ENCODE measurements at regions not wholly inside any gene's neighbourhood (a gene's known extent, or its start where the extent isn't known, plus 50 kb on each side); places are given as distances from the start of the nearest gene placed in this dataset.
"Not testable (repeated sequence)": the region's sequence is repeated elsewhere in the genome, so short reads cannot be mapped to it uniquely, and the experiment has no call there.

DNA sequence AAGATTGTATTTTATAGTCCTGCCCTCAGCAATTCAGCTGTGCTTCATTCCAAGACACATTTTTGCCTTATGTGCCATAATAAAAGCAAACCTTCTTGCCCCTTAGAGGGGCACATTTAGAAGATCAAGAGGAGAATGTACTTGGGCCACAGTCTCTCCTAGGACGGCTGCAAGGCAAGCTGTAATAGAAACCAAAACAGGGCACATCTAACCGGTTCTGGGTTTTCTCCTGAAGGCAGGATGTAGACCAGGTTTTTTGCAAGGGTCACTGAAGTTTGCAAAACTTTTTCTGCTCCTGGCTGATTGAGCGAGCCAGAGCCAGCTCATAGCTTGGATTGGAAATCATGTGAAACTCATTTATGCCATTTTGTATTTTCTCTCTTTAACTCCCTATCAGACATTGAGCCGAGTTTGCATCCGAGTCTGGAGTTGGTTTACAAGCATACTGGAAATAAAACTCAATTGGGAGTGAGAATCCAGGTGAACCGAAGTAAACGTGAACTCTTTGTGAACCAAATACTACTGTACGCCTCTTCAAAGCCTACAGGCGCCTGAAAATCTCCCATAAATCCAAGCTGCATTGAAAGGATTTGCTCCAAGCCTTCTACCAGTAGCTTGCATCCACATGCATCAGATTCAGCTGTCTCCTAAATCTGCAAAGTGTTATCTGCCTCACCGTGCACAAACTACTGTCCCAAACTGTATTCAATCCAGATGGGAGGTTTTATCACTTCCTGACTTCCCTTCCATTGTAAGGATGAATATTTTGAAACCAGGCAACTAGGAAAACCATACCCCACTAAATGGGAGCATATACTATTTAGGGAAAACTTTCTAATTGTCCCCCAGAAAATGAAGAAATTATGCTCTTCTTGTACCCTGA is 60.9 kb upstream of the TSC22D2 start:
- H3K4me3 ChIP-seq (ENCODE audit: low read depth, low read length), result no peak overlapping the region
- TF ChIP-seq, protein P1, sequence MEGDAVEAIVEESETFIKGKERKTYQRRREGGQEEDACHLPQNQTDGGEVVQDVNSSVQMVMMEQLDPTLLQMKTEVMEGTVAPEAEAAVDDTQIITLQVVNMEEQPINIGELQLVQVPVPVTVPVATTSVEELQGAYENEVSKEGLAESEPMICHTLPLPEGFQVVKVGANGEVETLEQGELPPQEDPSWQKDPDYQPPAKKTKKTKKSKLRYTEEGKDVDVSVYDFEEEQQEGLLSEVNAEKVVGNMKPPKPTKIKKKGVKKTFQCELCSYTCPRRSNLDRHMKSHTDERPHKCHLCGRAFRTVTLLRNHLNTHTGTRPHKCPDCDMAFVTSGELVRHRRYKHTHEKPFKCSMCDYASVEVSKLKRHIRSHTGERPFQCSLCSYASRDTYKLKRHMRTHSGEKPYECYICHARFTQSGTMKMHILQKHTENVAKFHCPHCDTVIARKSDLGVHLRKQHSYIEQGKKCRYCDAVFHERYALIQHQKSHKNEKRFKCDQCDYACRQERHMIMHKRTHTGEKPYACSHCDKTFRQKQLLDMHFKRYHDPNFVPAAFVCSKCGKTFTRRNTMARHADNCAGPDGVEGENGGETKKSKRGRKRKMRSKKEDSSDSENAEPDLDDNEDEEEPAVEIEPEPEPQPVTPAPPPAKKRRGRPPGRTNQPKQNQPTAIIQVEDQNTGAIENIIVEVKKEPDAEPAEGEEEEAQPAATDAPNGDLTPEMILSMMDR (IDR thresholded peaks at IDR 0.05; ENCODE audit: low read depth, low read length), result no peak

DNA sequence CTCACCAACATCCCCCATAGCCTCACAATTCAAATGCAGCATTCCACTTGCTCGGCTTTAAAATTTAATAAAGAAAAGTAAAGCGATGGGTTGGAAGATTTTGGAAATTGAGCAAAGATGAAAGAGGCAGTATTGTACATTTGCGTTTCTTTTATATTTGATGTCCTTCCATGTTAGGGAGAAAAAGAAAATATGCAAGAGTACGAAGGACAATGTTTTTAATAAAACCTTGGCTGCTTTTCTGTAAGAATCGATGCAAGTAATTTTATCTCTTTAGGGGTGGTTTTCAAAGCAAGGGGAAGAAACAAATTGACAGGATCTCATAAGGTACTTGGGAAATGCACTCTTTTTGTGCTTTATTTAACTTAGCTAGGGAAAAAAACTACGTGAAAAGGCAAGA is 61.8 kb upstream of the TSC22D2 start:
- H3K4me3 ChIP-seq (ENCODE audit: low read depth, low read length), result no peak overlapping the region

DNA sequence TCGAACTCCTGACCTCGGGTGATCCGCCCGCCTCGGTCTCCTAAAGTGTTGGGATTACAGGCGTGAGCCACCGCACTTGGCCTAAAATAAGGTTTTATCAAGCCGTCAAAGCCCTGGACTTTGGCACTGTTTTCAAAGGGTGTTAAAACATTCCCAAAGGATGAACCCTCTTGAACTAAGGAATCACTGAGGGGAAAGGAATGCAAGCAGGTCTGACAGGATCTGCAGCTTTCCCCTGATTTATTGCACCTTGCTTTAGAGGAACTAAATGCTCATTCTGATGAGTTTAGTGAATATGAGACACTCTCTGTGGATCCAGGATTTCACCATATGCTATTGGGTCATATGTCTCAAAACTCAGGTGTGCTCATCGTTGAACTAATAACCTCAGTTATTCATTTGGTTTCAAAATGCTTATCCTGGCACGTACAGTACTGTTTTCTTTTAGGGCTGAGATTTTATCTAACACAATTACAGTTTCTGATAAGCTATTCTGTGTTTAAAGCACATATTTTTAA is 63.0 kb upstream of the TSC22D2 start:
- TF ChIP-seq, protein P1 (IDR thresholded peaks at IDR 0.05; ENCODE audit: low read depth, low read length), result no peak
- H3K4me3 ChIP-seq (ENCODE audit: low read depth, low read length), result no peak overlapping the region

More for the DNA sequence above, 61.8 kb upstream of the TSC22D2 start:
- TF ChIP-seq, protein P1 (IDR thresholded peaks at IDR 0.05; ENCODE audit: low read depth, low read length), result no peak

DNA sequence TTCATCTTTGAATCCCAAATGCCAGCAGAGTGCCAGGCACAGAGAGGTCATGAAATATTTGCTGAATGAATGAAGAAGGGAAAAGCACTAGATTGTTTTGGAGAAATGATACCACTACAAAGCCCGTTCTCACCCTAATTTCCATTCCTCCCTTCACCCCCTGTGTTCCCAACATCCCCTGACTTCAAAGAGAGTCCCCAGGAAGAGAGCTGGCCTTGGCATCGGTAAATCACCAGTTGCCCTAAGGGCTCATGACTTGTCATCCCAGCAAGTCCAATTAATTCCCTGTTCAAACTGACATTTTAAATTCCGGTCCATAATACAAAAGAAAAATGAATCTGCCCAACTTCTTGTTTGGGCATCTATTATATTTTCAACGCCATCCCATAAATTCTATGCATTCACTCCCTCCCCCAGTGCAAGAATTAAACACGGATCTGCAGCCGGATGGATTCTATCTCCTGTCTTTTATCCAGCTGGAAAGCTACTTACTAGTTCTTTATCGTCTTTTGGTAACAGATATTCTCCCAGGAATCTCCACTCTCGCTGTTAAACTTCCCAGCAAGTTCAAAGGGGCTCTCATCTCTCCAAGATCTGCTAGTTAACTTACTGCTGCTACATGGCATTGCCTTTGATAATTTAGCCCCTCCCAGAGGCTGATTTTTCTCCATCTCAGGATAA is 63.9 kb upstream of the TSC22D2 start:
- H3K4me3 ChIP-seq (ENCODE audit: low read depth, low read length), result no peak overlapping the region
- TF ChIP-seq, protein P1 (IDR thresholded peaks at IDR 0.05; ENCODE audit: low read depth, low read length), result no peak

- TF ChIP-seq, protein P1 (IDR thresholded peaks at IDR 0.05; ENCODE audit: low read depth, low read length), result no peak
- no peak overlapping the region for H3K4me3 ChIP-seq (ENCODE audit: low read depth, low read length)
These were observed 65.1 kb upstream of the TSC22D2 start for GRCh38 chr3:150342896-150343467.

GRCh38 chr3:150341891-150342290 is 66.2 kb upstream of the TSC22D2 start:
- TF ChIP-seq, protein P1 (IDR thresholded peaks at IDR 0.05; ENCODE audit: low read depth, low read length), result no peak
- H3K4me3 ChIP-seq (ENCODE audit: low read depth, low read length), result no peak overlapping the region

DNA sequence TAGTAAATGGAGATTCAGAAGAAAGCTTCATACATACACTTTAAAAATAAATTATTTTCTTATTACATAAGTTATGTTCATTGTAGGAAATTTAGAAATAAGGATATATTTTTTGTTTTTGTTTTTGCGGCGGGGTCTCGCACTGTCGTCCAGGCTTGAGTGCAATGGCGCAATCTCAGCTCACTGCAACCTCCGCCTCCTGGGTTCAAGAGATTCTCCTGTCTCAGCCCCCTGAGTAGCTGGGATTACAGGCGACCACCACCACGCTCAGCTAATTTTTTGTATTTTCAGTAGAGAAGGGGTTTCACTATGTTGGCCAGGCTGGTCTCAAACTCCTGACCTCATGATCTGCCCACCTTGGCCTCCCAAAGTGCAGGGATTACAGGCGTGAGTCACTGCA is 71.7 kb upstream of the TSC22D2 start:
- not testable (repeated sequence) for H3K4me3 ChIP-seq (ENCODE audit: low read depth, low read length)

All from WI38 (cell line).